Glutamatergic neuron (in vitro differentiated cells): ENCODE measurements at regions not wholly inside any gene's neighbourhood (a gene's known extent, or its start where the extent isn't known, plus 50 kb on each side); places are given as distances from the start of the nearest gene placed in this dataset.

Experiments
- DNase-seq: peaks from one replicate; pipeline ENCODE4 v3.0.0; 2022
- H3K27ac Mint-ChIP-seq: one replicate; pipeline ENCODE4 v1.8.0; 2020; ENCODE audit warnings: mild to moderate bottlenecking, mixed read lengths, inconsistent platforms; ENCODE audit not compliant: unreplicated experiment
- H3K27me3 Mint-ChIP-seq: one replicate; pipeline ENCODE4 v1.8.0; 2020; ENCODE audit warnings: mild to moderate bottlenecking, moderate library complexity, mixed read lengths, inconsistent platforms; ENCODE audit not compliant: unreplicated experiment
- H3K36me3 Mint-ChIP-seq: one replicate; pipeline ENCODE4 v1.8.0; 2020; ENCODE audit warnings: mild to moderate bottlenecking, mixed read lengths, inconsistent platforms; ENCODE audit not compliant: unreplicated experiment
- H3K4me1 Mint-ChIP-seq: one replicate; pipeline ENCODE4 v1.8.0; 2020; ENCODE audit warnings: mild to moderate bottlenecking, low read depth, mixed read lengths, inconsistent platforms; ENCODE audit not compliant: unreplicated experiment
- H3K4me3 Mint-ChIP-seq: one replicate; pipeline ENCODE4 v1.8.0; 2020; ENCODE audit warnings: mild to moderate bottlenecking, mixed read lengths, inconsistent platforms; ENCODE audit not compliant: unreplicated experiment
- H3K9me3 Mint-ChIP-seq: one replicate; pipeline ENCODE4 v1.8.0; 2020; ENCODE audit warnings: mild to moderate bottlenecking, moderate library complexity, mixed read lengths, inconsistent platforms; ENCODE audit not compliant: unreplicated experiment
- CTCF ChIP-seq: fragments of 200-600 bp; sonication (generic); IDR thresholded peaks from one replicate; pipeline ENCODE4 v1.5.0; 2021; ENCODE audit not compliant: partially characterized antibody, unreplicated experiment

GRCh38 chr4:52366621-52367020 lies 292.5 kb downstream of the USP46 start:
- no peak for TF ChIP-seq CTCF
- H3K9me3 Mint-ChIP-seq = no peaks in the 10 kb centered on the region
- H3K27ac Mint-ChIP-seq = no peak overlapping the region
- H3K27me3 Mint-ChIP-seq = no peaks in the 10 kb centered on the region
- no peak overlapping the region for H3K4me3 Mint-ChIP-seq
- no peaks in the 10 kb centered on the region for H3K36me3 Mint-ChIP-seq
- no peak for DNase-seq
- H3K4me1 Mint-ChIP-seq = no peaks in the 10 kb centered on the region

- Mint-ChIP-seq H3K27me3 (no peaks in the 10 kb centered on the region), H3K36me3 (no peaks in the 10 kb centered on the region), H3K4me1 (no peaks in the 10 kb centered on the region), H3K9me3 (no peaks in the 10 kb centered on the region), H3K4me3 (no peak overlapping the region), H3K27ac (no peak overlapping the region)
- no peak for DNase-seq
- no peak for TF ChIP-seq CTCF
Observed at GRCh38 chr4:52367282-52367830, 291.7 kb downstream of the USP46 start.

- no peaks in the 10 kb centered on the region for H3K4me1 Mint-ChIP-seq
- H3K4me3 Mint-ChIP-seq = no peak overlapping the region
- no peaks in the 10 kb centered on the region for H3K9me3 Mint-ChIP-seq
- DNase-seq = no peak
- peaks cover 1% of the 10 kb centered on the region for H3K27me3 Mint-ChIP-seq
- no peak for TF ChIP-seq CTCF
- no peak overlapping the region for H3K27ac Mint-ChIP-seq
- H3K36me3 Mint-ChIP-seq = no peaks in the 10 kb centered on the region
Observed at GRCh38 chr4:52368895-52369294, 290.2 kb downstream of the USP46 start.

GRCh38 chr4:52369649-52370048 lies 289.5 kb downstream of the USP46 start:
- Mint-ChIP-seq H3K27ac (no peak overlapping the region), H3K4me1 (no peaks in the 10 kb centered on the region), H3K4me3 (no peak overlapping the region), H3K27me3 (peaks cover 2% of the 10 kb centered on the region), H3K9me3 (no peaks in the 10 kb centered on the region), H3K36me3 (no peaks in the 10 kb centered on the region)
- DNase-seq = no peak
- no peak for TF ChIP-seq CTCF

- H3K9me3 Mint-ChIP-seq = no peaks in the 10 kb centered on the region
- H3K27me3 Mint-ChIP-seq = peaks cover 2% of the 10 kb centered on the region
- H3K4me3 Mint-ChIP-seq = no peak overlapping the region
- H3K4me1 Mint-ChIP-seq = no peaks in the 10 kb centered on the region
- no peak overlapping the region for H3K27ac Mint-ChIP-seq
- DNase-seq = no peak
- no peaks in the 10 kb centered on the region for H3K36me3 Mint-ChIP-seq
- TF ChIP-seq CTCF = no peak
Observed at GRCh38 chr4:52370576-52370975, 288.5 kb downstream of the USP46 start.
